ENCODE measurements at regions not wholly inside any gene's neighbourhood (a gene's known extent, or its start where the extent isn't known, plus 50 kb on each side); places are given as distances from the start of the nearest gene placed in this dataset.

GRCh38 chr1:4126731-4127591 is 226.9 kb upstream of the C1orf174 start:
- no peak for TF ChIP-seq POLR2AphosphoS5 (IDR thresholded peaks at IDR 0.05; ENCODE audit: borderline replicate concordance, low read depth, low read length)
- TF ChIP-seq EZH2 (IDR thresholded peaks at IDR 0.05) = no peak
